GM18858 (cell line): ENCODE measurements at regions not wholly inside any gene's neighbourhood (a gene's known extent, or its start where the extent isn't known, plus 50 kb on each side); places are given as distances from the start of the nearest gene placed in this dataset.
"Not testable (repeated sequence)": the region's sequence is repeated elsewhere in the genome, so short reads cannot be mapped to it uniquely, and the experiment has no call there.

Source experiments
- ATAC-seq: cut with Tn5 transposase; IDR thresholded peaks from one replicate; pipeline ENCODE4 v1.9.1; 2021; ENCODE audit not compliant: unreplicated experiment

DNA sequence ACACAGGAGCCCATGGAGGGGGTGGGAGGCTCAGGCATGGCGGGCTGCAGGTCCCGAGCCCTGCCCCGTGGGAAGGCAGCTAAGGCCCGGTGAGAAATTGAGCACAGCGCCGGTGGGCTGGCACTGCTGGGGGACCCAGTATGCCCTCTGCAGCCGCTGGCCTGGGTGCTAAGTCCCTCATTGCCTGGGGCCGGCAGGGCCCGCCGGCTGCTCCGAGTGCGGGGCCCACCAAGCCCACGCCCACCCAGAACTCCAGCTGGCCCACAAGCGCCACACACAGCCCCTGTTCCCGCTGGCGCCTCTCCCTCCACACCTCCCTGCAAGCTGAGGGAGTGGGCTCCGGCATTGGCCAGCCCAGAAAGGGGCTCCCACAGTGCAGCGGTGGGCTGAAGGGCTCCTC, 625.2 kb upstream of the CITED2 start:
- ATAC-seq, result not testable (repeated sequence)

DNA sequence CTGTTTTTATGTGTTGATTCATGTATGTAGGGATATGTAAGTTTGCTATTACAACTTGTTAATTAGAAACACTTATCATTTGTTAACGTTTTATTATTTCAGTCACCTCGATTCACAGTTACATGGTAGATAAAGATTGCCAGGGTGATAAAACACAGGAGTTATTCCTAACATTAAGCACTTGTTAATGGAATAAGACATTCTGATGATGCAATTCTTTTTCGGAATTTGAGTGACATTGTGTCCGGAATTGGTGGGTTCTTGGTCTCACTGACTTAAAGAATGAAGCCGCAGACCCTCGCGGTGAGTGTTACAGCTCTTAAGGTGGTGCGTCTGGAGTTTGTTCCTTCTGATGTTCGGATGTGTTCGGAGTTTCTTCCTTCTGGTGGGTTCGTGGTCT, 624.0 kb upstream of the CITED2 start:
- not testable (repeated sequence) for ATAC-seq

DNA sequence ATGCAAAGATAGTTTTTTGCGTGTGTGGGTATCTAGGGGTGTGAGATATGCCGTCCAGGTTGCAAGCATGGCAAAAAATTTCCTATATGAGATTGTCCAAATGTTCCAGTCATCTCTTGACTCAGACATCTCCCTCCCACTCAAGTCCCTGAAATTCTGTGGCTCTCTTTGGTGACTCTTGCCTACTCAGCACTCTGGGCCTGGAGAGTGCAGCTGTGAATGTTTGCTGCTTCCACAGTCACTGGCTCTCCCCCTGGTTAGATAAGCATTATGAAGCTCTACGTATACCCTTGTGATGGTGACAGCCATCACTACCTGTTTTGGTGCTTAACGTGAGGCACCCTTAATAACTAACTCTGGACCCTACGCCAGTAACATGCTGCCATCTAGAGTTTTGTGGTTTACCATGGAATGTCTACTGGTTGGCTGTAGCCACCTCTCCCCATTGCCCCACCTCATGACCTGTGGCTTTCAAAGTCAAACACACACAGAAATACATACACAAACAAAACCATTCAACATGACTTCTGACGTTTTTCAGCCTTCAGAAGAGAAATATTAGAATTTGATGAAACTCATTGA, 621.9 kb upstream of the CITED2 start:
- peak; percentile 85 for ATAC-seq

DNA sequence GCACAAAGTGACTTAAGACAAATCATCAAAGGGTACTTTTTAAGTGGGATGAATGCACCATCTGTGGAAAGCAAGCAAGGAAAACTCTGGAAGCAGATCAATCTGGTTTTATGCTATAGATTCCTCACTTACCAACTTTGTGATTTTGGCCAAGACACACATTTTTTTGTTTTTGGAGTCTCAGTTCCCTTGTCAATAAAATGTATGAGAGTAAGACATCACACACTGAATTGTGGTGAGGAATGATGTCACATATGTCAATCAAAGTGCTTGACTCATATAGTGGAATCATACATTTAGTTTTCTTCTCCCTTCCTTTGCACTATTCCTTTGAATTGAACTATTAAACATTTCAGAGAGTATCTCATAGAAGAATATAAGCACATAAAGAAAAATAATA, 620.5 kb upstream of the CITED2 start:
- no peak for ATAC-seq

DNA sequence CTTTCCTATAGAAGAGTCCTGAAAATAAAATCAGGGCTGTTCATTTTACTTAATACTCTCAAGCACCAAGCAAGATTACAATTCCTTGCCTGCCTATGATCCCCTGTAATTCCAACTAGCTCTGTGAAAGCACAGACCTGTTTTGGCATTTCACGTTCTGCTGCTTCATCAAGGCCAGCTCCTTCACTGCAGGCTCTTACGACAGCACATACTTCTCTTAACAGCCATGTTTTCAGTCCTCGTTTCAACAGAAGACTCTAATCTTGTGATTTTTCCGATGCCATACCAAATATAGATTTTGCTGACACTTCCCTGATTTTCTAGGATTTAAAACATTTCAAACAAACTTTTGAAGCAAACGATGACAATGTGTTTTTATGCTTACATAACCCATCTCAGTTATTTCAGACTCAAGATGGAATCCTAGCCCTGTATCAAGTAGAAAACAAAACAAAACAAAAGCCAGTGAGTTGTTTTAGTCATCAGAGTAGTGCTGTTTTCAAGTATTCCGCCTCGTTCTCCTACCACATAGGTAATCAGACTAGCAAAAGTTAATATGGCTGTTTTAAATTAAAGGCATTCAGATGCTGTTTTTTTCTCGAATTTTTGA, 616.5 kb upstream of the CITED2 start:
- ATAC-seq, result no peak

DNA sequence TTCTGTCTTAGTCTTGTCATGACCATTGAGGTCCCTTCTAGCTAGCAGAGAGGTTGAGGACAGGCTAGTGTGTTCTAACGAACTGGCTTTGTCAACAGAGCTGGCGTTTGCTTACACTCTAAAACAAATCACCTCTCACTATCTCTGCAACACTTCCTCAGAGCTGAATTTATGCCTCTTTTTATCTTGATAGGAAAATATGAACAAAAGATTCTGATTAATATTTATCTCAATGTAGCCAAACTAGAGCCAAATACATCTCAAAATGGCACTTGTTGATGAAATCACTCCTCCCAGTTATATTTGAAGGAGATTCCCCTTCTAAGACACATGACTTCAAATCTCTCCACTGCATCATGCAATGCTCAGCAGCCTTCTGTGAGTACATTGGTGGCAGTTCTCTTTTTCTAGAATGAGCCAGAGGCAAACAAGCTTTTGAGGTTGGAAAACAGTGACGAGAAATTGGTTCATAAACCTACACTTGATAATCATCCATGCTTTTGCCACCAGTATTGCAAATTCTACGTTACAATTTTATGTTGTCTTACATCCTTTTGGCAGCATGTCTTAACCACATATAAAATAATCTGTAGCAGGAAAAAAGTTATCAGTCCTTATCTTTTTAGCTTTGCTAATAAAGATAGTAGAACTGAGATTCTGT, 615.7 kb upstream of the CITED2 start:
- no peak for ATAC-seq

DNA sequence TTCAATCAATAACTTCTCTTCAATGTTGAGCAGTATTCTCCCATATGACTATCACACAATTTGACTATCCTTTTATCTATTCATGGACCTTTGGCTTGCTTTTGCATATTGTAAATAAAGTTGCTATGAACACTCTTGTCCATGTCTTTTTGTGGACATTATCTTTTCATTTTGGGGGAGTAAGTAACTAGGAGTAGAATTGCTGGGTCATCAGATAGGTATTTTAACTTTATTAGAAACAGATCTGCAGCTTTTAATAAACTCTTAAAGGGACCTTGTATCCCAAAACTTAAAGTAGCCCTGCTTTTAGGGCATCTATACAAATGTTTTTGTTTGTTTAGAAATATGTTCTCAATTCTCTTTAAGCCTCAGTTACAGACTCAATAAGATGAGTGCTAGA, 614.2 kb upstream of the CITED2 start:
- ATAC-seq, result no peak

DNA sequence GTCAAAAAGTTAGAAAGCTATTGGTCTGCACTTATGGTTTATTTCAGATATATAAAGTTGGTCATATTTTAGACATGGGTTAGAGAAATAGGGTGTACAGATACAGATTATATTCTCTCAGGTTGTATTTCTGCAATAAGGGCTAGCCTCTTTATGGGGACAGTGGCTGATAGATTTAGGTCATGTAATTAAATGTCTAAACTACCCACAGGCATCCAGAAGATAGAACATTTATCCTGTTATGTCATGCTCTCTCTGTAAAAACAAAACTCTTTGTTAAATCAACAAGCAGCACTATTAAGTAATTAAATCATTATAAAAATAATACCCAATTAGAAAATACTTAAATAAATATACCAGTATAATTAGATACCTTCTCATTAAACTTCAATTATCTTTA, 612.6 kb upstream of the CITED2 start:
- ATAC-seq, result no peak

DNA sequence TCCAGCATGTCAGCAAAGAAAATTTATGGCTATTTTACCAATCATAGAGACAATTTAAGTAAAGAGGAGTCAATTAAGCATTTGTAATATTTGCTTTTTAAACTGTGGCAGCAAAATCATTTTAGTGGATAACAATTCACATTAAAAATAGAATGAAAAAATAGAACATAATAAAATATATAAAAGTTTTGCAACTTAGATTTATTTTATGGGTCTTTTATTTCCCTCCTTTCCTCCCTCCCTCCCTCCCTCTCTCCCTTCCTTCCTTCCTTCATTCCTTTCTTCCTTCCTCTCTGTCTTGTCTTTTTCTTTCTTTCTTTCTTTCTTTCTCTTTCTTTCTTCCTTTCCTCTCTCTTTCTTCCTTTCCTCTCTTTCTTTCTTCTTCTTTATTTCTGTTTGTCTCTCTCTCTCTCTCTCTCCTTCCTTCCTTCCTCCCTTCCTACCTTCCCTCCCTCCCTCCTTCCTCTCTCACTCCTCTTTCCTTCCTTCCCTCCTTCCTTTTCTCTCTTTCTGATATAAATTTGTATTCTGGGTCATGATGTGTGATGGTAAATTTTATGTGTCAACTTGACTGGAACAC, 610.9 kb upstream of the CITED2 start:
- no peak for ATAC-seq

DNA sequence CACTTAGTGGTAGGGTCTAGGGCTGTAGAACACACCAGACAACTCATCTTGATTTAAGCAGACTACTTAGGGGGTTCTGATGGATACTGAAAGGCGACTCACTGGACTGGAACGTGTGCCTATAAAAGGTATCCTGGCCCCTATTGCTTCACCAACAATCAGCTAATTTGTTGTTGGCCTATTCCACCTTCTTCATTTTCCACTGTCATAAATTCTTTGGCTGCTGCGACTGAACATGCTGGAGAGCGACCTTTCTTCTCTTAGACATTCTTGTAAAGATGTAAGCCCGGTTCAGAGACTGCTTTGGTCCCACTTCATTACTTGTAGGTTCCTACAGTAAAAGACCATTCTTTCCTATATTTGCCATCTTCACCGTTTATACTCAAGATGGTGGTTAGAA, 609.9 kb upstream of the CITED2 start:
- no peak for ATAC-seq

DNA sequence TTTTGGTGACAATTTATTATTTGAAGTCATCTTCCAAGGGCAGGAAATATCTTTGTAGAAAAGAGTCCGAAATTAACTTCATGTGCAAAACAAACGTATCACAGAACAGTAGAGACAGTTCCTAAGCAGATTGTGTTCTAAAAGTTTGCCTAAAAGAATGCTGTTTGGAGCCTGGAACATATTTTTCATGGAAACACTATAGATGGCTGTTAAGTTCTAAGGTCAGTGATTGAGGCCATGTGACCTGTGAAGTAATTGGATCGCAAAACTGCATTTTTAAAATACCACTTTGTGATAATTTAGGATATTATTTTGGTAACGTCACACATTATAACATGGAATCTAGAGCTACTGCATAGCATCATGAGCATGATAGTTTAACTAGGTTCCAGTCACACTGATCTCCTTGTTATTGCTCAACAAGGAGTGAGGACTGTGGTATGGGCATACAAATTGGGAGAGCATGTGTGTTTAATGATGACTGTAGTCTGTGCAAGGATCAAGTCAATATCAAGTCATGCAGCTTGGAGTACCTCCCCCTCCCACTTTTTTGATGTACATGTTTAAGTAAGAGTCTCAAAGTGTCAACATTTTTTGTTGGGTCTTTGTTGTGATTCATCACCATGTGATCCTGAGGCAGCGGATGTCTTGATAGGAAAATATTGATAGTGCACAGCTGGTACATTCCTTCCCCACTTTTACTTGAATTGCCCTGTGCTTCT, 609.3 kb upstream of the CITED2 start:
- ATAC-seq, result no peak

DNA sequence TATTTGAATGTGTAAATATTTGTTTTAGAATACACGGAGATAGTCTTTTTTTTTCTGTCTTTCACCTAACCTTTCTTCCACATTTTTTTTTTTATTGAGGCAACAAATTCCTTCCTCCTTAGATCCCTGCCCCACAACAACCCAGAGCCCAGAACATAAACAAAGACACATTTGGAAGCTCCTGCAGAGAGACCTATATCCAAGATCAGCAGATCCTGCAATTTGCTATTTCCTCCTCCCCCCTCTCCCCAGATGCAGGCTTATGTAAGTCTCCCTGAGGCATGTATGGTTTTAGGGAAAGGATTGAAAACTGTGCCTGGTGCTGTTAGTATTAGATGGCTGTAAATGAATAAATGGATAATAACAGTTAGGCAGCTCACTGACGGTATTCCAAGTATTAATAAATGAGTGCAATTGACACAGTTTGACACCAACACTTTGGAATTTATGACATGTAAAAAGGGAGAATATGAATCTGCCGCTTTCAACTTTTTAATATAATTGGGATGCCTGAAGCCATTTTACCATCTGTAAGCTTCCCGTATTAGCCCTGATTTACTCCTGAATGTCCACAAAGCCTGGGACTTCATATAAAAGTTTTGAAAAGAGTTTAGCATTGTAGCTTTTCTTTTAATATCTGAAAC, 608.3 kb upstream of the CITED2 start:
- no peak for ATAC-seq

DNA sequence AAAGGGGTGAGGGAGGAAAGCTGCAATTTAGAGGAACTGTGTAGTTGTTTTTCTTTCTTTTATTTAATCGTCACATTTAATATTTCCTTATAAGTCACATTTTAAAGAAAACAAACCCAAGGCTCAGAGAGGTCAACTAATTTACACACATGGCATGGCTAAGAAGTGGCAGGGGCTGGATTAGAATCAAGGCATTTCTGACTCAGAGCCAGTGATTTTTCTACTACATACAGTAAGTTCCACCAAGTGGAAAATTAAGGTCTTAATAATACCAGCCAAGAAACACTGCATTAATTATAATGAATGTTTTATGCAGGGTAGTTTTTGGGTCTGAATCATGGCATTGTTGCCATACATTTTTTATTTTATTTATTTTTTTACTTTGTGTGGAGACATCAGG, 607.7 kb upstream of the CITED2 start:
- no peak for ATAC-seq

DNA sequence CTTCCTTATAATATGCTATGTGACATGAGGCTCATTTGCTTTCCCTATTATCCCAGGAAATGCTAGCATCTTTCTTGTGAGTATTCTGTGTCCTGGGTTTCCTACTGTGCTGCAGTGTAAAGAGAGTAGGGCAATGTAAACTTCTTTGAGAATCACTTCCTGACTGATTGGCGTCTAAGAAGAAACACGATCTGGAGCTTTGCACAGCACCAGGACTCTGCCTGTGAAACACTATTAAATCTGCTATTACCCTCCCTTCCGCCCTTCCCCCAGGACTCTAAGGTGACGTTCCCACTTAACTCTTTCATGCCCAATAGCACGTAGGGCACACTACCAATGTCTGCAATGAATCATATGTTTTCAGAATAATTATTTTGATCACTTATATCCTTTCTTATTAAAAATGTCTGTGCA, 607.3 kb upstream of the CITED2 start:
- no peak for ATAC-seq

DNA sequence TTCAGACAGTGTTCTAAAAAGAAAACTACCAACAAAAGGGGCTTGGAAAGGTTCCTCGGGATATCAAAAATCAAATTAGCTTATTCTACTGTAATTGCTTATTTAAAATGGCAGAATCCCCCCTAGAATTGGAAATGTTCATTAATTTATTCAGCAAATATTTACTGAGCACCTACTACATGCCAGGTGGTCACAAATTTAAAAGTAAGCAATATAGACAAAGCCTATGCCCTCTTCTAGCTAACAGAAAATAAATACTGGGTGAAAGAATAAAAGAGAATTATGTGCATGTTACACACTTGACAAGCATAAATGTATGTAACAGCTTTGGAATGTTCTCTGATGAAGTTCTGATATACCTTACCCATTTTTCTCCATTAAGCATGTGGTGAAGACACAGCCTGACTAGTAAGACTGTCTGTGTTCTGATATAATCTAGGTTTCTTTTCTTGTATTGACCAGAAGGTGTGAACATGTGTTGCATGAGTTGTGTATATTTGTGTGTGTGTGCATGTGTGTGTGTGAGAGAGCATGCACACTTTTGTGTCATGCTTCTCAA, 606.7 kb upstream of the CITED2 start:
- no peak for ATAC-seq

DNA sequence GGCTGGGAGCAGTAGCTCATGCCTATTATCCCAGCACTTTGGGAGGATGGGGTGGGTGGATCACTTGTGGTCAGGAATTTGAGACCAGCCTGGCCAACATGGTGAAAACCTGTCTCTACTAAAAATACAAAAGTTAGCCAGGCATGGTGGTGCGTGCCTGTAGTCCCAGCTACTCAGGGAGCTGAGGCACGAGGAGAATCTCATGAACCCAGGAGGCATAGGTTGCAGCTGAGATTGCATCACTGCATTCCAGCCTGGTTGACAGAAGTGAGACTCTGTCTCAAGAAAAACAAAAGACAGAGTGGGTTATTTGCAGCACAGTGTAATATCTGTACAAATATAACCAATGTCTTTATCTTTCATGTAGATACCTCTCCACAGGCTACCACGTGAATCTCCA, 606.2 kb upstream of the CITED2 start:
- not testable (repeated sequence) for ATAC-seq

DNA sequence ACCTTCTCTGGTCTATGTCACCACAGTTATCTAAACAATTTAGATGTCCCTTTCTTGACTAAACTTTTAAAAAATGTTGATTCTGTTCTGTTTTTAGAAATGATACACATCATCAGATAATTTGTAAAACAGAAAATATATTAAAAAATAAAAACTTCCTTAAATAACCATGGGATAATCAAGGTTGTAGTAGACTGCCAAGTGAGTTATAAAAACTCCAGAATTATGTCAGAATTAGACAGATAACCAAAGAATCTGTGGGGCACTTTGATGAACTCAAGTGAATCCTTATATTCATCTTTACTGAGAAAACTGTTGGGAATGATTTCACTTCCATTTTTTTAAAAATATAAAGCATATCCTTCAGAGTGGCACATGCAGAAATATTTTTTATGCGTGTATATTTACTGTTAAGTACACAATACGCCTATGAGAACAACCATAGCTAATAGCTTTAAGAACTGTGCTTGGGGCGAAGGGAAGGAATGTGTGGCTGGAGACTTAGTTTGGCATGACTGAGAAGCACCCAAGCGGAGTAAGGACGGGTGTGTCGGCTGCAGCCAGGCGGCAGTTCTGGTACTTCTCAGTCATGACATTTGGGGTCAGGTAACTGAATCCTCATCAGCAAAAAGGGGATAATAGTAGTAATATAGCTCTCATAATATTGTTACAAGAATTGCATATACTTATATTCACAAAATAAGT, 604.7 kb upstream of the CITED2 start:
- no peak for ATAC-seq

DNA sequence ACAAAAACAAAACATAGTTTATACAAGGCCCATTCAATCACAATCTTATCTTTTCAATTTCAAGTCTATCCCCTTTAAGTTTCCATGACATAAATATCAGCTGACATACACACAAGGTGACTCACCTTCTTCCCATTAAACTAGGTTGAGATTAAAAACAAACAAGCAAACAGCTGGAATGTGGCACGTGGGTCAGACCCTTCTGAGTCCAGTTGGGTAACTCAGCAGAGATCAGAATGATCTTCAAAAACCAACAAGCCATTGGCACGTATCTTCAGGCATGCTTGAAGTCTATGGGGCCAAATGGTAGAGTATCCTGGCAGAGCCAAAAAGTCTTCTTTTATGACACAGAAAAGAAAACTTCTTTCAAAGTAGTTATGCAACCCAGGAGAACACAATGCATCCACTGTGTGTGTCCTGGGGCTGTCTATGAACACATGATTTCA, 603.5 kb upstream of the CITED2 start:
- no peak for ATAC-seq

DNA sequence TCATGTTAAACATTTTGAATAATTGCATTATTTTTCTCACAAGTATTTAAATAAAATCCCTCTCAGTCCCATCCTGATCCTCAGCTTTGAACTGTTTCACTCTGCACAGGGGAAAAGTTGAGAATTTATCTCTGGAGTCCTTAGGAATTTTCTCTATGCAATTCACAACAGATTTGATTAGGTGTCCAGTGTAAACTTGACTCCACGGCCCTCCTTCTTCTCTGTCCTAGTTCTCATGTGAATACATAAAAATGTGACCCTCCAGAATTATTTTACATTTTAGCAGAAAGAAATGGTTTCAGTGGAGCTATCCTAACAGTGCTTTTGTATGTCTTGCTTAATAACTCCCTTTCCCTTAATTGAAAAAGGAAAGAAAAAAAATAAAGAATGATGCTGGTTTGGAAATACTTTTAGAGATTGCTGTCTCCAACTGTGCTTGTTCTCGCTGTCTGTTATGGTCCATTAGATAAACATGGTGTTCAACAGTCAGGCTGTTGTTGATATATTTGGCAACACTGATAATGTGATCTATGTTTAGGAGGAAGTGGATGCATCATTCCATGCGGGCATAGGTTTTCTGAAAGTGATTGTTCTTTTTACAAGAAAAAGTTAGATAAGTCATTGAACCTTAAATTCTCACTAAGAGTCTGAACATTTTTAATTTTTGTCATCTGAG, 599.4 kb upstream of the CITED2 start:
- no peak for ATAC-seq

DNA sequence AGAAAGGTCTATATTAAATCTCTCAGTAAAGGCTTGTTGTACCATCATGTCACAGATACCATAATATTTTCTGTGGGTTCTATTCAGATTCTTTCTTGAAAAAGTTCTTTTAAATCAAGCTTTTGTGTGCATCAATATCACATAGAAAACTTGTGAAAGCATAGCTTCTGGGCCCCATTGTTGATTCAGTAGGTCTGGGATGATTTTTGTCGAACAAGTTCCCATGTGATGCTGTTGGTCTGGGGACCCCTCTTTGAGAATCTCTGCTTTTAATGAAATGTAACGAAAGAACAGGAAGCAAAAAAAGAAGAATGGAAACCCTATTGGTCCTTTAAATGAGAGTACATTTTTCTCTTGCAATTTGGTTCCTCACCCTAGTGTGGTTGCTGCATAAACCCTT, 597.7 kb upstream of the CITED2 start:
- ATAC-seq, result no peak
